ENCODE measurements at regions not wholly inside any gene's neighbourhood (a gene's known extent, or its start where the extent isn't known, plus 50 kb on each side); places are given as distances from the start of the nearest gene placed in this dataset.

- TF ChIP-seq CTCF (IDR thresholded peaks at IDR 0.05; ENCODE audit: insufficient read depth, low read length, poor library complexity, severe bottlenecking): no peak
- no peak for TF ChIP-seq EZH2phosphoT487 (conservative IDR thresholded peaks at IDR 0.05; ENCODE audit: low read length)
These were observed 51.1 kb upstream of the VRK1 start for GRCh38 chr14:96746101-96746500.

All from SU-DHL-6 (cell line).